UCSD-AML1 (cell line): ENCODE measurements at regions not wholly inside any gene's neighbourhood (a gene's known extent, or its start where the extent isn't known, plus 50 kb on each side); places are given as distances from the start of the nearest gene placed in this dataset.

Source experiments
- DNase-seq: peaks from one replicate; lab custom pipeline; 2025; ENCODE audit not compliant: unreplicated experiment; lab: John Stamatoyannopoulos, UW

DNA sequence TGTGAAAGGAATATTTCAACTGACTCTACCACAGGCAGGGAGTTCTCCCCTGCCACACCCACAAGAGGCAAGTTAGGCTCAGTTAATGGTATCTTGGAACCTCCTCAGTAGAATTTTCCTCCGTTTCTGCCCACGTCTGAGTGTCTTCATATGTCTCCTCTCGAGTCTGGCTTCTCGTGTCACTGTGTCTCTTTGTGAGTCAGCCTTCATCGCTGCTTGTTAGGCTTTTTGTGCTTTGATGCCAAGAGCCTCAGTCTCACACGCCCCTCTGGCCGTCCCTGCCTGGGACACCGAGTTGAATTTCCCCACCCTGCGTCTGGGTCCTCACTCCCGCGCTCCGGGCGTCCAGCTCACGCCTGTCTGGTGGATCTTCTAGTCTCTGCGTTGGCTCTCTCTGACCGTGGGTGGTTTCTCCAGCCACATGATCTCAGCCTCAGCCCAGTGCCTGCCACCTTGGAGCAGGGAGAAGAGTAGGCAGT is 125.7 kb upstream of the GADD45A start:
- no peak for DNase-seq

DNA sequence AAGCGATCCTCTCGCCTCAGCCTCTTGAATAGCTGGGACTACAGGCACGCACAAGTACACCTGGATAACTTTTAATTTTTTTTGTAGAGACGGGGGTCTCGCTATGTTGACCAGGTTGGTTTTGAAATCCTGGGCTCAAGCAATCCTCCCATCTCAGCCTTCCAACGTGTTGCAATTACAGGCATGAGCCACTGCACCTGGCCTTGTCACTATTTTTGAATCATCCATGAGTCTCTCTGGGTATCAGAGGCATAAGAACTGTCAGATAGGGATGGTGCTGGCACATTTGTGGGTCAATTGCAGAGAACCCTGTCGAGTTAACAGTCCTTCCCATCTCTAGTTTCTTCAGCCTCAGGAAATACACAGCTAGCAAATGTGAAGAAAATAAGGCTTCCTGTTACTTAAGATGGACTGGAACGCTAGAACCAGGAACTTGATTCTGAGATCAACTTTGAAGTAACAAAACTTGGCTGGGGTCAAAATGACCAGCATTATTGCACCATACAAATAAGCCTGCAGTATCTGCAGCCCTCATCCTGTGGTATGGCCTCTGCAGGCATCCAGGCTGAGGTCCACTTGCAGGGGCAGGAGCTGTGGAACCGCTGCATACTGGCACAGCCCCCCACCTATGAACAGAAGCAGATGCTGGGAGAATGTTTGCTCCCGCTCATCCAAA is 124.3 kb upstream of the GADD45A start:
- DNase-seq = no peak

DNA sequence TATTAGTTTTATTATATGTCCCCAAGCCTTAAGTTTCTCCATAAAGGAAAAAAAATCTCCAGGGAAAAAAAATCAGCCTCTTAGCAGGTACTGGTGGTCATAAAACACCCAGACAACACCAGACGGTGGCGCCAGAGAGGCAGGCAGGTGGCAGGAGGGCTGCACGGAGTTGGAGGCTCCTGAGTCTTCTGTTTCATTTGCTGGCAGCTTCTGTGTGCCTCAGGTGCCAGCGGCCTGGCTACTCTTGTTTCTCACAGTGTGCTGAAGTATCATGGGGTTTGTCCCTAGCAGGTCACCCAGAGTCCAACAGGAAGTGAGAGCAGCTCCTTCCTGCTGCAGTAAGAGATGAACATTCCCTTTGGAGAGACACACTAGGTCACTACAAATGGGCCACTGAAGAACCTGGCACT is 123.3 kb upstream of the GADD45A start:
- DNase-seq = peak; percentile 77

DNA sequence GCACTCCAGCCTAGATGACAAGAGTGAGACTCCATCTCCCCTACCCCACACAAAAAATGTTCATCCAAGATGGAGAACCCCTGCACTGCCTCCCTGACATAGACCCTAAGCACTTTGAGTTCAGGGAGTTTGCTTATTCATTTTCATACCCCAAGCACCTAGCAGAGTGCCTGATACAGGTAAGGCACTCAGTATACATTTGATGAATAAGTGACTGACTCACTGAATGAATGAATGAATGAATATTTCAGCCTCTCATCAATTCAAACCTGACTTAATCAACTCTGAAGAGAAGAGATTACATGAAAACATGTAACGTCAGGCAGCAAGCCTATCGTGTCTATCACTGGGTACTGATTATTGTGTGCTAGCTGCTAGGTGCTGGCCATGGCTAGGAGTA is 121.3 kb upstream of the GADD45A start:
- no peak for DNase-seq

DNA sequence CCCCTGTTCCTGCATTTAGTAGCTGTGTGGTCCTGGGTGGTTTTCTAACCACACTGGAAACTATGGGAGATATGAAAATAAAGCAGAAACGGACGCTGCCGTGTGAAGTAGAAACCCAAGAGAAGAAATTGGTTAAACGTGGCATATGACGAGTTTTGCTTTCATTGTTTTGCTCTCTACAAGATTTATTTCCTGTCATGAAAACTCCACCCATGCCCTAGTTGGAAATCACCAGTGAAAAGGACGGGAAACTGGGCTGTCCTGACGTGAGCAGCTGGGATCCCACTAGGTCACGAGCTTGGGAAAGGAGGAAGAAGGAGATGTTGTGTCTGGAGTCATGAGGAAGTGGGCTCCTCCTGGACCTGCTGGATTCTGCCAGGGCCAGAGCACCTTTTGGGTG is 120.8 kb upstream of the GADD45A start:
- no peak for DNase-seq

DNA sequence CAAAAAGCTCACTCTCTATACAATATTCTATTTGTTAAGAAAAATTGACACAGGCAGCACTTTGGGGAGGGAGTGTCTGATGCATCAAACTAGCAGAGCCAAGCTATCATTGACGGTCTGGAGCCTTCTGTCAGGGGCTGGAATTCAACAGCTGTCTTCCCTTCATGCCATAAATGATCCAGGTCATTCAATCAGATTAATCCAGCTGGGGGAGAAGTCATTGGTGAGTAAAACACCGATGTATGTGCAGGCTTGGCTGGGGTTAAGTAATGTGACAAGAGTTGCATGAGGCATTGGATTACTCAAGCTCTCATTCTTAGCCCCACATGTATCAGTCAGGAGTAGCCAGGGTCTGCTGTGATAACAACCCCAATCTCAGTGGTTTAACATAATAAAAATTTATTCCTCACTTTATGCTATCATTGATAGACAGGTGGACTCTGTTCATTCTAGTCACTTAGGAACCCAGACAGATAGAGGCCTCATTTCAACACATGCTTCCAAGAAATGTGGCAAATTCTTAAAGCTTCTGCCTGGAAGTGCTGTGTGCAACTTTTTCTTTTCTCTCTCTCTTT is 118.1 kb upstream of the GADD45A start:
- no peak for DNase-seq

DNA sequence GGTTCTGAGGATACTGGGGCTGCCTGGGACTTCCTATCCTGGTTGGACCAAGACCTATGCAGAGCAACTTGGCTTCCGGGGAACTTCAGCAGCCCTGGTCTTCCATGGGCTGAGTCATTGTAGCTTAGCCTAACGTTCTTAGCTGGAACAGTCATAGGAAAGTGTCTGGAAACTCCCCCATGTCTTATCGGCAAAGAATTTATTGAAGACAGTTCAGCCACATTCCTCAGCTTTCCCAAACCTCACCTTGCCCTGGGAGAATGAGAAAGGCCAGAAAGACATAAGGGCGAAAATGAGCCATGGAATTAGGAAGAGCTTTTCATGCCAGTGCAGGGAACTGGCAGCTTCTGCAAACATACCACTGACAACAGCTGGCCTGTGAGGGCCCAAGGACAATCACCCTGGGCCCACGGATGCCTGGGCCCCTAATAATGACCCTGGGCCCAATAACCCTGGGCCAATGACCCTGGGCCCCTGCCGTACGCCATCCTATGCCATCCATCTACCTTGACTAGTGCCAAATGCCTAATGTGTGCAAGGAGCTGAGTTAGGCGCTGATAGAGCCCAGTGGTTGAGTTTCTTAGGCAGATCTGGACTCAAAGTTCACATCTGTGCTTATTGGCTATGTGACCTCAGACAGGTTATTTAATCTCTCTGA is 114.4 kb upstream of the GADD45A start:
- DNase-seq = no peak

DNA sequence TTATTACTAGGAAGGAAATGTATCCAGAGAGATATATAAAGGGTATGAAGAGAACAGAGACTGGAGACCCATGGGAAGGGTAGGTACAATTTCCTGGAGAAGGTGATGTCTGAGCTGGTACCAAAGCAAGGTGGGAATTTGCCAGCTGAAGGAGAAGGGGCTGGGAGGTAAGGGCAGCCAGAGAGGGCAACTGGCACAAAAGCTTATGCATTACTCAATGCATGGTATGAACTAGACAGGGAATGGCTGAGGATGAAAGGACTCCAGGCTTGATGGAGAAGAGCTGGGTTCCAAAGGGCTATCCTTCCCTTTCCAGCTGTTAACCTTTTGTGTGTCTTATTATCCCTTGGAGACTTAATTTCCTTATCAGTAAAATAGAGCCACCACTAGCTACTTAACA is 113.6 kb upstream of the GADD45A start:
- DNase-seq = no peak

DNA sequence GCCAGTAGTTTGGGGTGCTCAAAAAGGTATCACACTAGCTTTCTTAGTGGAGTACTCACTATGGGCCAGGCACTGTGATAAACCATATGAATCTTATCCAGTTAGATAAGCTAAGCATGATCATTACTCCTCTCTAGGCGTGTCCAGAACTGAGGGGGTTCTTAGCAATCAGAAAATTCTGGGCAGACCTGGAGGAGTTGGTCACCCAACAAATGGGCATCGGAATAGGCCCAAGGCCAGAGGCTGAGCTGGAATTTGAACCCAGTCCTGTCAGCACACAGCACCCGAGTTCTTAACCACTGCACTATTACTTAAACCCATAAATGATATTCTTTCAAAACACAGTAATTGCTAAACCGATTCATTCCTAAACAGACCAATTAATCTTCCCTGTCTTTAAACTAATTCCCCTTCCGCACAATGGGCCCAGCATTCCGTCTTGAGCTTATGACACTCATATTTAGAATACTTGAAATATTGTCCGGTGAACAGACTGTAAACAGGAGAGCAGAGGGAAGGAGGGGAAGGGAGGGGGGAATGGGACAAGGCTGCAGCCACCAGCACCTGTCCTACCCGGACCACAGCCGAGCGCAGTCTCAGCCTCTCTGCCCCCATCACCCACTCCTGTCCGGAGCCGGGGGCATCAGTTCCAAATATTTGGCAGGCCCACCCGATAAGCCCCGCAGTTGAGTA is 113.0 kb upstream of the GADD45A start:
- no peak for DNase-seq

DNA sequence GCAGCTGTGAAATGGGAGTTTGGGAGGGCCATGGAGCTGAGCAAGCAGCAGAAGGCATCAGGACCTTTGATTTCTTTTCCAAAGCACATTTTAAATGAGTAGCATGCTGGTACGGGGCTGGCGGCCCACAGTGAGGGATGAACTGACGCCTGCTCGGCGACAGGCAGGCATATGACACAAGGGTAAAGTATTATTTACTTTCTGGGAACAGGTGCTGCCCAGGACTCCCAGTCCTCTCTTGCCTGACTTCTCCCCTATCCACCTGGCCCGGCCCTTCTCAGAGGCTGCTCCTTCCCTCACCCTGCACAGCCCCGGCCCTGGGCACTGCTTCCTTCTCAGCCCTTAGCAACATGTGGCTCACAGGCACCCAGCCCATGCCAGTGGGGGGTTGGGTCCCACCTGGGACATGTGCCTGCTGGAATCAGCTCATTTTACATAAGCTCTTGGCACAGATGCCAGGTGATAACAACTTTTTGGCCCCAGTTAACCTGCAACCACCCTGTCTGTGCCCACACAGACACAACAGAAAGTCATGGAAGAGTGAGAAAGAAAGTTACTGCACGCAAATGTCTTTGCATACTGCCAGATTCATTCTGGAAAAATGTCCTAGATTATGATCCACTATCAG is 112.3 kb upstream of the GADD45A start:
- no peak for DNase-seq

DNA sequence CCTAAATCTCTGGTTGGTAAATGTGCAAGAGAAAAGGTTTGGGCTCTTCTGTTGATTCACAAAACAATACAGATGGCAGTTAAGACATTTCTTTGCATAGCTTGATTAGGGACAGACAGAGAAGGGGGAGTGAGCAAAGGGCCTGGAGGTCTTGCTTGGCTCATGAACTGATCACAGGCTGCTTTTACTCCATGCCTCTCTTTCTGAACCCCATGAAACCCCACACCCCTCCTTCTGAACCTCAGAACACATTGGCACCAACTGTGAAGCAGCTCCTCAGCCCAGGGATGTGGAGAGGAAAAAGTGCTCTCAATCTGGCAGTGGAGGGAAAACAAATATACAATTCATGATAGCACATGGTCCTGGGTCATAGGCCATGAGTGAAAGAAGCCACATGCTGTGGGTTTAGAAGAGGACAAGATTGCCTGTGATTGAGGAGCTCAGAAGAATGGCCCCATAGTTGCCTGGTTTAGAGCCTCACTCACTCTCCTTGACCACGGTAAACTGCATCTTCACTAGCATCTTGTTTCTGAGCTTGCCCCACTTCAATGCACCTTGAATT is 111.6 kb upstream of the GADD45A start:
- DNase-seq = no peak

DNA sequence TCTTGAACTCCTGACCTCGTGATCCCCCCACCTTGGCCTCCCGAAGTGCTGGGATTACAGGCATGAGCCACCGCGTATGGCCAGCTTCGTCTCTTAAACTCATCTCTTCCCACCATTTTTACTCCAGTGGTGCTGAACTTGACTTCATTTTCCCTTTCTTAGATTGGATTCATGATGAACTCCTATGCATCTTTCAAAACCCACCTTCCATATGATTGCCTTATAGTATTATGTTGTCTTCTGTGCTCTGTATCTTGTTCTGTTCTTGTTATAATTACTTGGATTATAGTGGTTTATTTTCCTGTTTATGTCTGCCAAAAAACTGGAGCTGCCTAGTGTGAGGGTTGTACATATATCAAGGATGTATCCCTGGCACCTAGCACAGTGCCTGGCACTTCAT is 110.8 kb upstream of the GADD45A start:
- DNase-seq = no peak

DNA sequence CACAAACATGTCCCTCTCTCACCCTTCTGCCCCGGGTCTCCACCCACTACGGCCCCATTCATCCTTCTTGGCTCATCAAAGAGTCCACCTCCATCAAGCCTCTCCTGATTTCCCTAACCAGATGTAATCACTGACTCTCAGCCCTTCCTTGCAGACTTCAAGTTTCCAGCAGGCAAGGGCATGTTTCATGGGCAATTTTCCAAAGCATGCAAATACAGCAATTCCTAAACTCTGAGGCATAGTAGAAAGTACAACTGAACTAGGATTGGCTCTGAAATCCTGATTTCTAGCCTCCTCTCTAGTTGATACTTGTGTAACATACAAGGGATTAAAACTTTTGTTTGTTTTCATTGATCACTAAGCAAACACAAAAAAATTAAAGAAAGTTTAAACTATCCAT is 109.1 kb upstream of the GADD45A start:
- DNase-seq = no peak

DNA sequence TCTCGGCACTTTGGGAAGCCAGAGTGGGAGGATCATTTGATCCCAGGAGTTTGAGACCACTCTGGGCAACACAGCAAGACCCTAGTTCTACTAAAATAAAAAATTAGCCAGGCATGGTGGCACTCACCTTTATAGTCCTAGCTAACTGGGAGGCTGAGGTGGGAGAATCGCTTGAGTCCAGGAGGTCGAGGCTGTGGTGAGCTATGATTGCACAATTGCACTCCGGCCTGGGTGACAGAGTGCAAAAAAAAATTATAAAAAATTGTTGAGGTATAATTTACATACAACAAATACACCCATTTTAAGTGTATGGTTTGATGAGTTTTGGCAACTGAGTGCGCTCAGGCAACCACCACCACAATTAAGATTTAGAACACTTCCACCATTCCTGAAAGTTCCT is 108.5 kb upstream of the GADD45A start:
- no peak for DNase-seq

DNA sequence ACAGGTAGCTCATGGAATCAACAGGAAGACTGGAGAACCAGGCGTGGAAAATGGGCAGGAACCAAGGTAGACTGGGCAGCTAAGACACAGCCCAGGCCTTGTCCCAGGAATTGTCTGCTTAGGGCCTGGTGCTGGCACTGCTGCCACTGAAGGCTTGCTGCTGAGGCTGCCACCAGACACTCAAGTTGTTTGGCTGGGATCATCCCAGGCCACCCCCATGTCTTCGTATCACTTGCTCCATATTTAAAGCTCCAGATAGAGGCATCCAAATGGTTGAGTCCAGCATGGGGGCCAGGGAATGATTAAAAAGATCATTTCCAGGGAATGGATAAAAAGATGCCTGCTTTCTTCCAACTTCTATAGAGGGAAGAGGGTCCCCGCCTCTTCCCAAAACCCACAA is 107.4 kb upstream of the GADD45A start:
- no peak for DNase-seq

DNA sequence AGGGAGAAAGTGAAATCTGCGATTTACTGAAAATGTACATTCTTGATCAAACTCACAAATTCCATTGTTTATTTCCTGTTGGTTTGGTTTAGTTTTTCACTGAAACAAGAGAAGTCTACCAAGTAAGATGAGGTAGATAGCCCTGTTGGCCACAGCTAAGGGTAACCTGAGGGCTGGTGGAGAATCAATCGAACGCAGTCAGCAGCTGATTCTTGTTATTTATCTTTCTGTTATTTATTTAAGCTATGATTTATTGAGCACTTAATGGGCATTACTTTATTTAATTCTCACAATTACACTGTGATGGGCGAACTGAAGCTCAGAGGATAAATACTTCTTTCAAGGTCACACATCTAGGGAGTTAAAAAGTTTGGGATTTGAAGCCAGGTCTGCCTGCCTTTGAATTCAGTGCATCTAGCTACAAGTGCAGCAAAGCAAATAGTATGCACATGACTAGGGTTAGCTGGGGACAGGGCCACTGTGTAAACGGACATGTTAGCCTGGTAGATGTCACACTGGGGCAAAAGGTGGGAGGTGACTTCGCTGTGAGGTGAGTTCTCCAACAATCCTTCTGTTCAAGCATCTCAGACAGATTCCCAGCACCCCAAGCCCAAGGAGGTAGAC is 106.5 kb upstream of the GADD45A start:
- DNase-seq = no peak

DNA sequence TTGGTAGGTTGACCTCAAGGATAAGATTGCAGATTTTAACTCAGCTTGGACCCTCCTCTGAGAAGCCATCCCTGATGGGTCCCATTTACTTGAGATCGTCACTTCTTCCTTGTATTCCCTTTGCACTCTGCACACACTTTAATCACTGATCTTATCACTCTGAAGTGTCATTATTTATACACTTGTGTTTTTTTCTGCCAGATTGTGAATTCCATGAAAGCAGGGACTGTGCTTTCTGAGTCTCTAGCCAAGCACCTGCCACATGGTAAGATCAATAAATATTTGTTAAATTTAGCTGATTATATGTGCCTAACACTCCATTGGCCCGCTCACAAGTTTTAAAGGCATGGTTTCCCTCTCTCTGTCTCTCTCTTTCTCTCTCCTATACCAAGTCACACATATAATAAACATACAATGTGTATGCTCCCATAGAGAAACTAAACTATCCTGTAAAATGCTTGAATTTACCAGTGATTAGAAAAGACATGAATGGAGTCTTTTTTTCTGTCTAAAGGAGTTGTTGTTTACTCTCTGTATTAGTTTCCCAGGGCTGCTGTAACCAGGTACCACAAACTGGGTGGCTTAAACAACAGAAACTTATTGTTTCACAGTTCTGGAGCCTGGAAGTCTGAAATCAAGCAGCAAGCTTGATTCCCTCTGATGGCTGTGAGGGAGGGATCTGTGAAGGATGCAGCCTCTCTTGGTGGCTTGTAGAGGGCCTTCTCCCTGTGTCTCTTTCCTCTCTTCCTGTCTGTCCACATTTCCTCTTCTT is 105.2 kb upstream of the GADD45A start:
- no peak for DNase-seq

DNA sequence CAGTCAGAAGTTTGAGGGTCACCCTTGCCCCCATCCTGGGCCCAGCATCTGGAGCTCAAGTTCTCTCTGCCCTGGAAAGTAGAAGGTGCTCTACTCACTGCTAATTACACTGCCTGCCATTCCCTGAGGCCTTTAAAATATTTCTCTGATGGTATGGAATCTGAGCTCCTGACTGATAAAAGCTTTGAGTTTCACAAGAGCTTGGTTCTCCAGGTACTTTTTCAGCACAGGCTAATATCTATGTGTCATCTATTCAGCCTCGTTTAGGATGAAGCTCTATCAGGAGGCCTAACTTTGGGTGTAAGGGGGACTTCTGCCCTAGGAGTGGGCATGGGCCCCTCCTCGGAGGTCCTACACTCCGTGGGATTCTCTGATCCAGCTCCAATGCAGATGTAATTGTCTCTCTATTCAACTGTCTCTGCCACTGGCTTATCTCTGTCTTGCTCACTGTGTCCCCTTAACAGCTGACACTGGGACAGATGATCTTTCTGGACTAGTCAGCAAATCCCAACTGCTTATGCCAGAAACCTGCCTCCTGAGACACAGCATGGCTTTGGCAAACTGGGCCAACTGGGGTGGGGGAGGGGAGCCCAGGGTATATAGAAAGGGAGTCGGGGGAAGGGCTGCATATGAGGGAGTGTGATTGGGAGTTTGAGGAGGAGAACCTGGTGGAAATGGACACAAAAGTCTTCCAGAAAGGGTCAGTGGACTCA is 104.2 kb upstream of the GADD45A start:
- no peak for DNase-seq
